NCI-H2081 (cell line): ENCODE measurements at regions not wholly inside any gene's neighbourhood (a gene's known extent, or its start where the extent isn't known, plus 50 kb on each side); places are given as distances from the start of the nearest gene placed in this dataset.
A peak's percentile ranks its signal among the peaks of the same experiment; 100 is the strongest.

Experiments
- DNase-seq, 2 experiments: peaks; one replicate each; lab custom pipeline; 2025; lab: John Stamatoyannopoulos, UW

DNA sequence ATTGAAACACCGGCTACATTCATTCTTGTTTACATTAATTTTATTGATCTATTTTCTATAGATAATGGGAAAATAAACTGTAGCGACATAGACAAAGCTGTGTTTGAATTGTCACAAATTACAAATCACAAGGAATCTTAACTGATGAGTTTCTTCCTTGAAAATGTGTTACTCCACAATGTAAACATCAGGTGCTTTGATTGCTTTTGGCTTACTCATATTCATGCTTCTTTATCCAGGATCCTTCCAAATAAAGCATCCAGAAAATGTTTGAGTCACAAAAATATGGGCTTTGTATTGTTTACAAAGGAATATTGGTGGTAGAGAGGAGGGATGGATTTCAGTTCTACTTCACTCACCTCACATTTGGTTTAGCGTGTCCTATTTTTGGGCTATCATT, 64.0 kb downstream of the BMP2 start:
- no peak for DNase-seq

DNA sequence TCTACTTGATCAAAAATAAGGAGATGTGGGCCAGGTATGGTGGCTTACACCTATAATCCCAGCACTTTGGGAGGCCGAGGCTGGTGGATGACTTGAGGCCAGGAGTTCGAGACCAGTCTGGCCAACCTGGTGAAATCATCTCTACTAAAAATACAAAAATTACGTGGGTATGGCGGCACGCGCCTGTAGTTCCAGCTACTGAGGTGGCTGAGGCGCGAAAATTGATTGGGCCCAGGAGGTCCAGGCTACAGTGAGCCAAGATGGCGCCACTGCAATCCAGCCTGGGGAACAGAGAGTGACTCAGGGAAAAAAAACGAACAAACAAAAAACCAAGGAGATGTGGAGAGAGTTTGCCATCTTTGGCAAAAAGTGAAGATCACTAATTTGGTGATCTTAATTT, 65.3 kb downstream of the BMP2 start:
- DNase-seq, result no peak

DNA sequence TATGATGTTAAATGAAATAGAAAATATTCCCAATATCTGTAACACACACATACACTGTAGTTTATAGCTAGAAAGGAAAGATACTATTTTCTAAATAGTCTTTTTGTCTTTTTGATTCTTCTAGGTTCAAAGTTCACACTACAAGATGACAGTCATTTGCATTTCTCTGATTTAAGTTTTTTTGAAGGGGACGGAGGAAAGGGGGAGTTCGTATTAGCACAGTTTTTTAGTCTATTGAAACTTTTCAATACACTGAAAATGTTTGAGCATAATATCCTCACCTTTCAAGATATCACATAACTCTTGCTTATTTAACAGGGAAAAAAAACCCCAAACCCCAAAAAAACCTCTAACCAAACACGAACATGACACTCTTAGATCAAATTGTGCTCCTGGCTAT, 68.1 kb downstream of the BMP2 start:
- no peak for DNase-seq

DNA sequence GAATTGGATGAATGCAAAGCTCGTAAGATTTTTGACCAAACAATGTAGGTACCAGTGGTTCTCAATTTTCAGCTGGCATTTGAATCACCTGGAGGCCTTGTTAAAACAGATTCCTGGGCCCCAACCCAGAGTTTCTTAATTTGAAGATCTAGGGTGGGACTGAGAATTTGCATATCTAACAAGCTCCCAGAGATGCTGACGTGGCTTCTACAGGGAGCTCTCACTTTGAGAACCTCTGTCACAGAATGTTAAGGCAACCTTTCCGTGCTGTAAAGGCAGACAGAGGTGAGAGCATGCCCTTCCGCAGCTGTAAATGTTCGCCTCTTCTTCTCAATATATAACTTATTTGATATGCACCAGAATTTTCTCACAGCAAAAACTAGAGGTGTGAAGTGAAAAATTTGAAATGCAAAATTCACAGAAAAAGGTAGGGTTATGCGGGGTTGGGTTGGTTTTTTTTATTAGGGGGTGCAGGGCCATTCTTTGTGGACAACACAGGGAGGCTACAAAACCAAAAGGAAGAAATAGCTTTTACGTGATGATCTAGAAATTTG, 69.4 kb downstream of the BMP2 start:
- no peak for DNase-seq

DNA sequence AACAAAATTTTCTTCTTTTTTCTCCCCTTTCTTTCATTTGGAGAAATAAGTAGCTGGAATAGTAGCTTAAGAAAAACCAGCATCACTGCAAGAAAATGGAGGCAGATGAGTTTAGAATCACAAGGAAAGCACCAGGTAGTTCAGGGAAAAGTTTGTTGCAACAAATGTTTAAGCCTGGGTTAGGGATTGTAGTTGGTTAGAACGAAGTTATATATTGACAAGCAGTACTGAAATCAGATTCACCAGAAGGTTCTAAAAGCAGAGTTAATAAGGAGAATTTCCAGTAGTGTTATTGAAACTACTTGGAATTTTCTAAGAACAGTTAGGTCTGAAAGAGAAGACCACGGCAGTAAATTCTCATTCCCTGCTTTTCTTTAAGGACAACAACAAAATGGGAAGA, 70.2 kb downstream of the BMP2 start:
- DNase-seq, result no peak

DNA sequence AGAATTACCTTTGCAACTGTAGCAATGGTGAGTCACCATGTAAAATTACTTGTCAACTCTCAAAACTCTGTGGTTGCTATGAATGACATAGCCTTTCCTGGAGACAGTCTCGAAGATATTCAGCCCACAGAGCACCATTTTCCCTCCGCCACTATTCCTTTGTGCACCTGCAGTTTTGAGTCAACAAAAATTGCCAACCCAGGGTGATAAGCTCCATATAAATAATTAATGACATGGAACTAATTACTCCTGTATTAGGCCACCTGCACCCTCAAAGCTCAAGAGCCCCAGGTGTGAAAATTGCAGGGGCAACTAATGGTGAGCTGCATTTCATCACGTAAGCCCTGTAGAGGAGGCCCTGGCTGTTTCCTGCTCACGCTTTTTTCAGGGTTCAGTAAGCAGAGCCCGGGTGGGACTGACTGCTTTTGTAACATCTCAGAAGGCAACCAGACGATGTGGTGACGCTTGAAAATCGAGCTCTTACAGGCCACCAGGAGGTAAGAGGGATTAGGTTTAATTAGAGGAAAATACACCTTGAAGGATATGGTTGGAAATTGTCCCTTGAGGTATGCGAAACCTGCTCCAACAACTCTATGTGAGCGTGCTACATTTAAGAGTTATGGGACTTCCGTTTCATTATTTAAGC, 70.8 kb downstream of the BMP2 start:
- peak in 1 of 2 experiments; percentile 59 for DNase-seq

DNA sequence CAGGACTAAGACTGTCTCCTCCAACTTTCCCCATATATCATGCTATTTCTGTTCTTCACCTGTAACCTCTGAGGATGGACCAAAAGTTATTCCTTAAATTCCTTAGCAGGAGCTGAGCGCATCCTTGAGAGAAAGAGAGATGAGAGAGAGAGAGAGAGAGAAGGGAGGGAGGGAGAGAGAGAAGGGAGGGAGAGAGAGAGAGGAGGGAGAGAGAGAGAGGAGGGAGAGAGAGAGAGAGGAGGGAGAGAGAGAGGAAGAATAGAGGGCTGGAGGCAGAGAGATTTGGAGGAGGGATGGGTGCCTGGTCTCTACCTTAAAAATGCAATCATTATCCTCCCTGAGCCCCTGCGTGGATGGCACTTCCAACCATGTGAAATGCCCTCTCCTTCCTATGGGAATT, 73.6 kb downstream of the BMP2 start:
- no peak for DNase-seq

DNA sequence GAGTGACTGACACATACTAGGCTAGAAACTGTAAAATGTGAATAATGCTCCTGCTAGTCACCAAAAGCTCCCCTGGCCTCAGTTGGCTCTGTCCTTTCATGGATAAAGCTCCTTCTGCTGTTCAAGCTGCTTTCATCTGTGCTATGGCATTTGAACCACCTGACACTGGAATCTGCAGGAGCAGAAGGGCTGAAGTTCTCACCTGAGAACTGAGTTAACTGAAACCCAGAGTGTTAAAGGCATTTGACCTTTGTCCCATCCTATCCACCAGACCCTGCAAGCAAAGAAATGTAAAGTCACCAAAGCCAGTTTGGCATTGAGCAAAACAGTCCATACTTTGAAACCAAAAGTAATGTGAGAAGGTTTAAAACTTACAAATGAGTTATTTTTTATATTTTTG, 77.7 kb downstream of the BMP2 start:
- no peak for DNase-seq

DNA sequence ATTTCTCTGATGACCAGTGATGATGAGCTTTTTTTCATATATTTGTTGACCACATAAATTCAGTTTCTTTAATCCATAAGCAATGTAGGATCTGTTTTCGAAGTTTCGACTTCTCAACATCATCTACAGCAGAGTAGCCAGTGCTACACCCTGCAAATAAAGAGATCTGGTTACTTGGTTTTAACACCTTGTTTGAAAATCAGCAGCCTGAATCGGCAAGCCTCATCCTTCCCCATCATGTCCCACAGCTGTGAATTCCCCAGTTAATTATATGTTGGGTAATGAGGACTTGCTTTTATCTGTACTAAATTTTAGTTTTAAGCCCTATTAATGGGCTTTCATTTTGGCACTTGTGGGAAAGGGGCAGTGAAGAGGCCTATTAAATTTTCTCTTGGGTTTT, 80.6 kb downstream of the BMP2 start:
- DNase-seq, result no peak

DNA sequence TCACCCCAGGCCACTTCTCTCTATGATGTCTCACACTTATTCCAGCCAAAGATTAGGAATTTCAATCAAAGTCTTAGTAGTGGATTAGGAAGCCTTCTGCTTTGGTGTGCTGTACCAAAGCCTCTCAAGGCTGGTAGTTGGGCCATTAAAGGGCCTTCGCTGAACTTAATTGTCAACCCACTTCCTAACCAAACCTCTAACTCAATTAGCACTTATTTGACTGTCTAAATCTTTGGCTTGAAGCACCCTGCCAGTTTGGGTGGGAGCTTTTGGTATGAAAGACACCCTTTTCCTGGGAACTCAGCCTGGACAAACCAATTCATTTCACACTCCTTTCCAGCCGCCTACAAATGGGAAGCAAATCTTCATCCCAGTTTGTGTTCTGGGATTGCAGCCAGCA, 81.5 kb downstream of the BMP2 start:
- DNase-seq, result no peak

DNA sequence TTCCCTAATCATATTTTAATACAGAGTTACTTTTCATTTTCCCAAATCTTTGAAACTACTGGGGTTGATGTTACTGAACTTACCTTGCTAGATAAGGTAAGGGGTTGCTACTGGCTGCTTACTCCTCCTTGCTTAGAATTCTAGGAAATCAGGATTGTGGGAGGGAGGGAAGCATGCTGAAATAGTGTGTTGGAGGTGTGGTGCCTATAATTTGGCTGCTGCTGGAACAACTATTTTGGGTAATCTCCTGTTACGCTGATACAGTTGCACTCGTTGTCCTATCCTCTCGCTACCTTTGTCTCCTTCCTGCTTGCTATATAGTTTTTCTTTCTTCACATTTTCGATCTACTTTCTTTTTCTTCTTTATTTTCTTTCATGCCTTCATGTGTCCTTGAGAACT, 83.7 kb downstream of the BMP2 start:
- DNase-seq, result no peak

DNA sequence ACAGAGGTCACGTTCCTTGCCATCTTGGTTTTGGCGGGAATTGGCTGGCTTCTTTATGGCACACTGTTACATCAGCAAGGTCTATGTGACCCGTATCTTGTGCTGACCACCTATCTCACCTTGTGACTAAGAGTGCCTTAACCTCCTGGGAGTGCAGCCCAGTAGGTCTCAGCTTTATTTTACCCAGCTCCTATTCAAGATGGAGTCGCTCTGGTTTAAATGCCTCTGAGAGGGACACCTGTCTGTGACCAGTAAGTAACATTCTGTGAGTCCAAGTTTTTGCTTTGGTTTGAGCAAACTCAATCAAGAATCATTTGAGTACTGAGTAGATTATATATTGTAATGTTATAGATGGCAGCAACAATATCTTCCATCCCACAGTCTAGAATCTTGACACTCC, 85.0 kb downstream of the BMP2 start:
- DNase-seq, result no peak

DNA sequence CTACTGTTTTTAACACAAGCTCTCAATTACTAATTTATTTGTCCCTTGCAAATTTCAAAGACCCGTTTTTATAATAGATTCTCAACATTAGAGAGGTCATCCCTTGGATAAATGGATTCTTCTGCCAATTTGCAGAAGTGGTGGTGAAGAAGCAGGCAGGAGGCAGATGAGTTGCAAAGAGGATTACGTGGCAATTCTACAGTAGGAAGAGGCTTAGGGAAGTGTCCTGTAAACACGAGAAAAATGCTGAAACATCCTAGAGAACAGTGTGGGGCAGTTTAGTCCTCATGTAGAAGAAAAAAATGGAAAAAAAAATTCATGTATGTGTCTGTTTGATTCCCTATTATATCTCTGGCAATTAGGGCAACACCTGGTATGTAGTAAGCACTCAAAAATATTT, 87.6 kb downstream of the BMP2 start:
- DNase-seq, result no peak

DNA sequence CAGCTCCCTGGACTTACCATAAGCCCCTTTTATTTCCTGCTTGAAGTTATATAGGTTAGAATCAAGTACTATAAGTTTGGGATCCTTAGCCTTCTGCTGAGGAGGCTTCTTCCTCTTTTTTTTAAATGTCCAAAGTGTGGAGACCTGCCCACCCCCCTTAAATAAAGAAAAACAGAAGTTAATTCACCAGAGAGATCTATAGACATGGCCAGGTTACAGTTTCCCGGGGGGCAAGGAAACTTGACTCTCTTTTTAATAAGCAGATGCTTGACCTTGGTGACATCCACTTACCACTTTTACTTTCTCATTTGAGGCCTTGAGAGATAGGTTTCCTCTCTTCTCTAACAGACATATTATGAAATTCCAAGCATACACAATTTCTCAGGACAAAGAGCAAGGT, 88.3 kb downstream of the BMP2 start:
- no peak for DNase-seq

DNA sequence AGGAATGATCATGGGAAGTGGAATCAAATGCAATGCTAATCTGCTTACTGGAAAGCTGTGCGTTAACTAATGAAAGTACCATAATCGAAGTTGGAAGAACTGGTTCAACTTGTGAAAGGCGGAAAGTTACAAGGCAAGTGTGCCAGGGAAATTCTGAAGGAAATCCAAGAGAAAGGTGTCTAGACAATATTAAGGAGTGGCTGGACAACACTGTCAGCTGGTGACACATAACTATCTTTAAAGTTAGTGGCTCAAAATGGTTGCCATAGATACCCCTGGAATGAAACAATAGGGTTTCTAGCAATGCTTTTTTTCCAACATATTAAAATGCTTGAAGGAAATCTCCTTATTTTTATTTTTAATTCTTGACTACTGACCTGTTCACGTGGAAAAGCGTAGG, 90.4 kb downstream of the BMP2 start:
- no peak for DNase-seq

DNA sequence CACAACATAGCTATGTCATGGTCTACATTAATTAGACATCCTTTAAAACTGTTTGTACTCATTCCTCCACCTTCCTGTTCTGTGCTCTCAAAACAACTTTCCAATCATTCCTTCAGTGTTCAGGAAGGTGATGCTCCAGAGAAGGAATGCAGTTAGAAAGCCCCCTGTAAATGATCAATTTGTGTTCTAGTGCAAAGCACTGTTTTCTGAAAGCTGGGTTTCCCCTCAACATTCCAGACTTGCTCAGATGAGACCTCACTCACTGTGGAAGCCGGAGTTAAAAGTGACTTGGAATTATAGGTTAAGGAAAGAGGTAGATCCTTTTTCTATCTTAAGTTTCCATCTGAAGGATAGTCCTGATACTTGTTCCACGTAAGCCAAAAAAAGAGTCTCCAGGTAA, 95.9 kb downstream of the BMP2 start:
- no peak for DNase-seq

DNA sequence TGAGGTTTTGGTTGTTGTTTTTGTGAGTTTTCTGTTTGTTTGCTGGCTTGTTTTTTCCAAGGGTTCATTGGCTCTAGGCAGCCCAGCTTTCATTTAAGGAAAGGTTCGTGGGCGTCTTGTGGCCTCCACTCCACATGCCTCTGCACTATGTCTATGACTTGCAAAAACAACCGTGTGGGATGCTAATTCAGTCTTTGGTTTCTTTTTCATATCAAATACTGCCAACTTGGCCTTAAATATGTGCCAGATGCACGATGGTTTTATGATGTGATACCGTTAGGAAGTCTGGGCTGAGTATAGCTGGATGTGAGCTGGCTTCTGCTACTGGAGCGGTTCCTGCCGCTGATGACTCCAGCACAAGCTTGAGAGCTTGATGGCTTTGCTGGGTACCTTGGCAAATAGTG, 96.3 kb downstream of the BMP2 start:
- DNase-seq, result no peak

DNA sequence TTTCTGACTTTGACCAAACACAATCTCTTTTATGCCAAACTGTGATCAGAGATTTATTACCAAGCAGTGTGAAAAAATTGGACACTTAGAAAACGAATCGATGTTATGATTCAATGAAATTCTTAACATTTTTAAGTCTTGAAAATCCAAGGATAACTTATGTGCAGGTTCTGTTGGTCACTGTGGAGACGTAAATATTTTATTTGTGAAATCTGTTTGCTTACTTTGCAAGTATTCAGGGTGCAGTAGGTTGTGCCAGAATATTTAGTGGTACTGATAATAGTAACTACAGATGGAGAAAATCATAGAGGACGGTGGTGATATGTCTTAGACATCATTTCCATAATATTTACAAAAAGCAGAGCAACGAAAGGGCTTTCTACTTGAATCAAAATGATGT, 97.3 kb downstream of the BMP2 start:
- DNase-seq, result no peak

DNA sequence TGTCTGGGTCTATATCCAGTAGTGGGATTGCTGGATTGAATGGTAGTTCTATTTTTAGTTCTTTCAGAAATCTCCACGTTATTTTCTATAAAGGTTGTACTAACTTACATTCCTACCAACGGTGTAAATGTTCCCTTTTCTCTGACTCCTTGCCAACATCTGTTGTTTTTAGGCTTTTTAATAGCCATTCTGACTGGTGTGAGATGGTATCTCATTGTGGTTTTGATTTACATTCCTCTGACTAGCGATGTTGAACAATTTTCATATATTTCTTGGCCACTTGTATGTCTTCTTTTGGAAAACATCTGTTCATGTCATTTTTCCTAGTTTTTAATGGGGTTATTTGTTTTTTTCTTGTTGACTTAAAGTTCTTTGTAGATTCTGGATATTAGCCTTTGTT, 99.3 kb downstream of the BMP2 start:
- no peak for DNase-seq

DNA sequence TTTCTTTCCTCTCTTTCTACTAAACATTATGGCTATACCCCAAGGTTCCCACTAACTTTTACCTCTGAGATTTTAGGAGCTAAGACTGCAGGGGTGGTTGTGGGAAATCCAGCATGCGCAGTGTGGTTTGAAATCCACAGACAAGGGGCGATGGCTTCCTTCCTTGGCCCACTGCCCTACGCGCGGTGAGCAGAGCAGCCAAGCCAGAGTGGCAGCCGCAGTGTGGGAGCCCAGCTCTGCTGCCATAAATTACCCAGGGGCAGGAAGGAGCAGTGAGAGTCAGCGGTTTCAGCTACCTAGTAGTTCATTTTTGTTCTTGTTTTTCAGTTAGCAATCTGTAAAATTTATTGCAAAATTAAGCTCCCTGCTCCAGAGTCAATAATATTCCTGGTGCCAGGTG, 101.4 kb downstream of the BMP2 start:
- no peak for DNase-seq

DNA sequence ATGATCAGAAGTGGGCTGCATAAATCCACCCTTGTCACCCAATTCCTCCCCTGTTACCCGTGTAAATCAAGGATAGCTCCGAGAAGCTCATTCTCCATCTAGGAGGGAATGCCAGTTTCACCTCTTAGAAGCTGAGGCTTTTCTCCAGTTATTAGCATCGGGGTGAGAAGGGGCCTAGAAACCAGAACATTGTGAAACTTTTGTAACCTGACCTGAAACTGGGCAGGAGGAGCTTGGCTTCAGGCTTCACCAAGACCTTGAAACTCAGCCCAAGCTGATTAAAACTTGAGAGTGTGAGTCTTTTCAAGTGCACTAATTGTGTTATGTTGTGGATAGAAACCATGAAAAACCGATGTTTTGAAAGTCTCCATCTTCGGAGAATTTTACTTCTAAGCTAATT, 103.1 kb downstream of the BMP2 start:
- DNase-seq, result no peak

DNA sequence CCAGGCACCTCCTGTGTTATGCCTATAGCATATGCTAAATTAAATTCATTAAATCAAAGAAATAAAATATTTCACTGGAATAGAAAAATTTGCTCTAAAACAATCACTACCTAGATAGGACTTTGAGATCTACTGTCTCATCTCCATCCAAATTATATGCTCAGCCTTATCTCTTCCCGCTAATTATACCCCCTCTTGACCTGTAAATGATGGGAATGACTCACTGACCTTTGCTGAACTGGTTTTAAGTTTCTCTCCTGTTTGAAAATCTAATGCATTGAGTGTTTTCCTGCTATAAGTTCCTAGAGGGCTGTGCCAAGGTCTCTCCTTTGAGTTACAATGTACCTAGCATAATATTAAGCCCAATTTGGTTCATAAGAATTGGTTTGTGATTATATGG, 110.1 kb downstream of the BMP2 start:
- DNase-seq, result no peak

DNA sequence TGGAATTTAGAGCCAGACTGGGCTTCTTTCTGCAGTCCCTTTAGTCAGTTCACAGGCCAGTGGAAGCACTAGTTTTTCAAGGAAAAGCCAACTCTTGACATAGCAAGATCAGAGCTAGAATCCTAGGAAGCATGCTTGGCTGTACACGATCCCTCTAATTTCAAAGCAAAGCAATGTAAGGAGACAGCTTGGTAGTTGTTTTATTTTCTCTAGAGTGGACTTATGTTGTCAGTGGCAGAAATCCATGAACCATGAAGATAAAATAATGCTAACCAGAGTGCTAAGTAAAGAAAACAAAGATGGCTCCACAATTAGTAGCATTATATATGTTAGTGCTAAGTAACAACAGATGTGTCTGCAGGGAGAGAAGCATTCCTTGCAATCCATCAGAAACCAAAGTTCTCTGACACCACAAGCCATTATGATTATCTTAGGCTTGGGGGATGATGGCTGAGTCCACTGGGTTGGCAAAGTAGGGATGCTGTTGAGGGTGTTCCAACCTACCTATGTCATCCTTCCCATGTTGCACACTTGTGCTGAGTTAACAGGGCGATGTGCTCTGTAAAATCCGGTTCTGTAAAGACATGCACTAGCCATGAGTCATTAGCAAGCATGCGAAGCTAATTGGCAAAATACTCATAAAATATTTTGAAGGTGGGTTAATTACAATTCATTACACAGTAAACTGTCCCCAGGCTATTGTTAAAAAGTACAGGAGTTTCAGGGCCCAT, 115.2 kb downstream of the BMP2 start:
- DNase-seq, result no peak

DNA sequence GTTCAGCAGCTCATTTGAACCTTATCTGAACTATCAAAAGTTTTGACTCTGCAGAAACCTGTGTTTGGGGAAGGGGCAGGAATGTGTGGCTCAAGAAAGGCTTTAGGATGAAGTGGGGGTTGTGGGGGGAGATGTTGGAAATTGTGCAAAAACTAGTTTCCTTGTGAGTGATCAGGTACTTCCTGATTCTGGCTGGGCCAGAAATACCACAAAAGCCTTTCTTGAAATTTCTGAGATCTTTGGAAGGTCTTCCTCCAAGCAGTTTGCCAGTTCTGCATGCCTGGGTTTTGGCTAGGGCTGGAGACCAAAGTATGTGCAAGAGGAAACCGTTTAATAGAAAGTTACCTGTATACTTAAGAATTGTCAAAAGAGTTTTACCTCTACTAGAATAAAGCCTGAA, 116.6 kb downstream of the BMP2 start:
- DNase-seq, result no peak
